SK-N-SH (cell line): ENCODE measurements at regions not wholly inside any gene's neighbourhood (a gene's known extent, or its start where the extent isn't known, plus 50 kb on each side); places are given as distances from the start of the nearest gene placed in this dataset.
"Not testable (repeated sequence)": the region's sequence is repeated elsewhere in the genome, so short reads cannot be mapped to it uniquely, and the experiment has no call there.

Source experiments
- CTCF ChIA-PET: fragments of 300-600, 350-600 bp; formaldehyde crosslinking; extraction: SDS; loops from one replicate; lab custom pipeline; 2021; lab: Yijun Ruan, JAX
- POLR2A ChIA-PET: fragments of 350-600 bp; sonication (Branson Sonifier 250); formaldehyde crosslinking; extraction: SDS; loops from one replicate; lab custom pipeline; 2020; ENCODE audit warnings: antibody characterized with exemption, inconsistent platforms; lab: Yijun Ruan, JAX
- DNase-seq: peaks from one replicate; pipeline ENCODE4 v3.0.0; 2012
- H2AFZ ChIP-seq: fragments of 200-600 bp; sonication (generic); 2 replicates; pipeline ENCODE4 v1.8.1; 2016; ENCODE audit warnings: antibody characterized with exemption, mild to moderate bottlenecking, low read depth
- H3F3A ChIP-seq: fragments of 200-600 bp; sonication (generic); replicated peaks from 2 replicates; pipeline ENCODE3; 2016; ENCODE audit warnings: antibody characterized with exemption, mild to moderate bottlenecking; ENCODE audit not compliant: insufficient read depth
- H3K27ac ChIP-seq, 2 experiments: fragments of 200-500 bp in 1 of 2; fragments of 200-600 bp in 1 of 2; sonication (Bioruptor generic) in 1 of 2; sonication (generic), shearing (Covaris generic) in 1 of 2; 2 replicates each; pipeline versions ENCODE4 v1.5.1 to v1.6.1; 2014 to 2016; ENCODE audit warnings: low read depth in 2 of 2, inconsistent platforms in 1 of 2, low read length in 1 of 2, mild to moderate bottlenecking in 1 of 2, mixed read lengths in 1 of 2
- H3K27me3 ChIP-seq: fragments of 200-600 bp; sonication (generic), shearing (Covaris generic); 2 replicates; pipeline ENCODE4 v1.6.1; 2016; ENCODE audit warnings: mixed run types; ENCODE audit not compliant: insufficient read depth
- H3K36me3 ChIP-seq, 2 experiments: fragments of 200-500 bp in 1 of 2; fragments of 200-600 bp in 1 of 2; sonication (Bioruptor generic) in 1 of 2; sonication (generic) in 1 of 2; replicated peaks in 1 of 2; 2 replicates each; pipeline versions ENCODE3 to v1.5.1; 2014 to 2016; ENCODE audit warnings: low read length in 1 of 2, mild to moderate bottlenecking in 1 of 2; ENCODE audit not compliant: insufficient read depth in 2 of 2, control insufficient read depth in 1 of 2
- H3K4me1 ChIP-seq, 2 experiments: fragments of 200-500 bp in 1 of 2; fragments of 200-600 bp in 1 of 2; sonication (Bioruptor generic) in 1 of 2; sonication (generic), shearing (Covaris generic) in 1 of 2; 2 replicates each; pipeline versions ENCODE4 v1.5.1 to v1.6.1; 2014 to 2016; ENCODE audit warnings: low read depth in 1 of 2, low read length in 1 of 2, mixed run types in 1 of 2; ENCODE audit not compliant: insufficient read depth in 2 of 2, control insufficient read depth in 1 of 2
- H3K4me2 ChIP-seq: fragments of 200-600 bp; sonication (generic), shearing (Covaris generic); 2 replicates; pipeline ENCODE4 v1.6.1; 2017; ENCODE audit warnings: mixed run types
- H3K4me3 ChIP-seq, 2 experiments: fragments of 200-500 bp in 1 of 2; fragments of 200-600 bp in 1 of 2; sonication (Bioruptor generic) in 1 of 2; sonication (generic), shearing (Covaris generic) in 1 of 2; 2 replicates each; pipeline versions ENCODE4 v1.5.1 to v1.8.1; 2014 to 2016; ENCODE audit warnings: low read depth in 2 of 2, inconsistent platforms in 1 of 2, low read length in 1 of 2, mild to moderate bottlenecking in 1 of 2, mixed read lengths in 1 of 2, moderate library complexity in 1 of 2
- H3K79me2 ChIP-seq: fragments of 200-600 bp; sonication (generic); 2 replicates; pipeline ENCODE4 v1.8.1; 2017; ENCODE audit warnings: mild to moderate bottlenecking; ENCODE audit not compliant: insufficient read depth
- H3K9ac ChIP-seq: fragments of 200-600 bp; sonication (generic); 2 replicates; pipeline ENCODE4 v1.6.1; 2017; ENCODE audit warnings: mixed run types
- H3K9me2 ChIP-seq: fragments of 200-600 bp; sonication (generic); 2 replicates; pipeline ENCODE4 v1.6.1; 2017; ENCODE audit warnings: mixed run types
- H3K9me3 ChIP-seq: fragments of 200-600 bp; sonication (generic); 2 replicates; pipeline ENCODE4 v1.6.1; 2017; ENCODE audit warnings: mixed run types, mild to moderate bottlenecking, moderate library complexity
- H4K20me1 ChIP-seq: fragments of 200-600 bp; sonication (generic); 2 replicates; pipeline ENCODE4 v1.6.1; 2017; ENCODE audit warnings: mild to moderate bottlenecking, mixed run types; ENCODE audit not compliant: insufficient read depth
- CHD2 ChIP-seq: fragments of 150-350 bp; IDR thresholded peaks from 2 replicates; pipeline ENCODE4 v1.6.1; 2018; ENCODE audit warnings: low read length; ENCODE audit not compliant: partially characterized antibody
- ELF1 ChIP-seq: IDR thresholded peaks from 2 replicates; pipeline ENCODE4 v1.4.0; 2012
- EZH2phosphoT487 ChIP-seq: fragments of 200-600 bp; sonication (generic); IDR thresholded peaks from 2 replicates; pipeline ENCODE4 v1.6.1; 2017; ENCODE audit warnings: low read depth, mixed run types, mild to moderate bottlenecking, antibody characterized with exemption, moderate library complexity, borderline replicate concordance
- FOSL2 ChIP-seq: IDR thresholded peaks from 2 replicates; pipeline ENCODE4 v1.4.0; 2012; ENCODE audit warnings: low read depth, mild to moderate bottlenecking, moderate library complexity, borderline replicate concordance
- FOXJ3 ChIP-seq: sonication (generic); formaldehyde crosslinking; IDR thresholded peaks from 2 replicates; pipeline ENCODE4 v1.5.1; 2020; ENCODE audit warnings: mild to moderate bottlenecking, missing genetic modification reagents
- GABPA ChIP-seq: IDR thresholded peaks from 2 replicates; pipeline ENCODE4 v1.4.0; 2012; ENCODE audit warnings: low read depth, mild to moderate bottlenecking
- JUND ChIP-seq: IDR thresholded peaks from 2 replicates; pipeline ENCODE4 v1.4.0; 2012
- MXI1 ChIP-seq: IDR thresholded peaks from 2 replicates; pipeline ENCODE4 v1.6.1; 2012; ENCODE audit warnings: mild to moderate bottlenecking, low read depth, low read length, improper control_type of control experiment
- POLR2AphosphoS5 ChIP-seq: IDR thresholded peaks from 2 replicates; pipeline ENCODE4 v1.6.1; 2012; ENCODE audit warnings: low read depth, low read length
- RAD21 ChIP-seq: IDR thresholded peaks from 2 replicates; pipeline ENCODE4 v1.6.1; 2012; ENCODE audit warnings: mild to moderate bottlenecking, low read length
- RCOR1 ChIP-seq: fragments of 150-350 bp; IDR thresholded peaks from 2 replicates; pipeline ENCODE4 v1.6.1; 2017; ENCODE audit warnings: antibody characterized with exemption, low read length
- RXRA ChIP-seq: IDR thresholded peaks from 2 replicates; pipeline ENCODE4 v1.4.0; 2012; ENCODE audit warnings: low read depth, mild to moderate bottlenecking, borderline replicate concordance
- SIN3A ChIP-seq: IDR thresholded peaks from 2 replicates; pipeline ENCODE4 v1.6.1; 2012; ENCODE audit warnings: low read depth, mild to moderate bottlenecking, low read length, moderate library complexity, borderline replicate concordance
- SMC3 ChIP-seq: IDR thresholded peaks from 2 replicates; pipeline ENCODE4 v1.6.1; 2012; ENCODE audit warnings: low read depth, low read length, improper control_type of control experiment
- TAF1 ChIP-seq: IDR thresholded peaks from 2 replicates; pipeline ENCODE4 v1.6.1; 2012; ENCODE audit warnings: low read depth, mild to moderate bottlenecking, low read length, moderate library complexity, borderline replicate concordance
- TEAD4 ChIP-seq: IDR thresholded peaks from 2 replicates; pipeline ENCODE4 v1.4.0; 2012; ENCODE audit warnings: mild to moderate bottlenecking, borderline replicate concordance; ENCODE audit not compliant: insufficient read depth
- YY1 ChIP-seq: IDR thresholded peaks from 2 replicates; pipeline ENCODE4 v1.4.0; 2012; ENCODE audit warnings: low read depth, mild to moderate bottlenecking
- WGBS: methylation state at CpG from one replicate; pipeline ENCODE4 v1.1.6; 2017; ENCODE audit warnings: low lambda C conversion rate; 5-methylcytosine and 5-hydroxymethylcytosine counted together
- TF ChIP-seq, protein P1 (sequence below): IDR thresholded peaks from 2 replicates; pipeline ENCODE4 v1.4.0; 2012; ENCODE audit warnings: low read depth, borderline replicate concordance

DNA sequence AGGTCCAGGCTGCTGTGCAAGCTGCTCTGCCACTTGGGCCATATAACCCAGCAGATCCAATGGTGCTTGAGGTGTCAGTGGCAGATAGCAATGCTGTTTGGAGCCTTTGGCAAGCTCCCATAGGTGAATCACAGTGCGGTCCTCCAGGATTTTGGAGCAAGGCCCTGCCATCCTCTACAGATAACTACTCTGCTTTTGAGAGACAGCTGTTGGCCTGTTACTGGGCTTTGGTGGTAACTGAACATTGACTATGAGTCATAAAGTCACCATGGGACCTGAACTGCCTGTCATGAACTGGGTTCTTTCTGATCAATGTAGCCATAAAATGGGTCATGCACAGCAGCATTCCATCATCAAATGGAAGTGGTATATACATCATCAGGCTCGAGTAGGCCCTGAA is 92.0 kb upstream of the IGLL5 start:
- H3K4me2 ChIP-seq, H3K9ac ChIP-seq, H2AFZ ChIP-seq, DNase-seq, H3K36me3 ChIP-seq, H3K4me3 ChIP-seq, H4K20me1 ChIP-seq, POLR2A ChIA-PET, H3K27me3 ChIP-seq, H3K9me2 ChIP-seq, H3F3A ChIP-seq, H3K4me1 ChIP-seq, H3K79me2 ChIP-seq, H3K27ac ChIP-seq, H3K9me3 ChIP-seq: not testable (repeated sequence)
- WGBS, result 50% methylated on average over 1 of the region's 2 CpGs
- CTCF ChIA-PET, result interaction anchor here (1.8 kb wide), 1 partner anchor 14 kb away, joined by 5 read pairs; no protein-coding TSS in a partner anchor

DNA sequence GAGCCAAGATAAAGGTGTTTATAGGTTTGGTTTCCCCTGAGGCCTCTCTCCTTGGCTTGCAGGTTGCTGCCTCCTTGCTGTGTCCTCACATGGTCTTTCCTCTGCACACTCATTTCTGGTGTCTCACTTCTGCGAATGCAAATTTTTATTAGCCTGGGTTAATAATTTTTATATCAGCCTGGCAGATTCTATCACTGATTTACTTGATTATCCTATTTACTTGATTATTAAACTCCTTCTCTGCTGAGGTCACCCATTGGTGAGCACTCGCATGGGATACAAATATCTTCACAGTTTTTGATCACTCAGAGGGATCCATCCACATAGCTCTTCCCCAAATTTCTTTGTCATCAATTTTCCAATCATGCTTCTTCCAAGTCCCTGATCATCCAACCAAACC is 90.9 kb upstream of the IGLL5 start:
- H3K36me3 ChIP-seq, result no peaks in the 10 kb centered on the region
- no peaks in the 10 kb centered on the region for H3K4me1 ChIP-seq
- no peaks in the 10 kb centered on the region for H4K20me1 ChIP-seq
- H3K4me2 ChIP-seq, result no peak overlapping the region
- TF ChIP-seq RAD21 (no peak), MXI1 (no peak), SMC3 (no peak), YY1 (no peak), TAF1 (no peak), CHD2 (no peak), RXRA (no peak), RCOR1 (no peak), TEAD4 (no peak), POLR2AphosphoS5 (no peak), FOXJ3 (CRISPR knock-in tag) (no peak), FOSL2 (no peak), EZH2phosphoT487 (no peak), ELF1 (no peak), GABPA (no peak), JUND (no peak), SIN3A (no peak)
- TF ChIP-seq, protein P1, sequence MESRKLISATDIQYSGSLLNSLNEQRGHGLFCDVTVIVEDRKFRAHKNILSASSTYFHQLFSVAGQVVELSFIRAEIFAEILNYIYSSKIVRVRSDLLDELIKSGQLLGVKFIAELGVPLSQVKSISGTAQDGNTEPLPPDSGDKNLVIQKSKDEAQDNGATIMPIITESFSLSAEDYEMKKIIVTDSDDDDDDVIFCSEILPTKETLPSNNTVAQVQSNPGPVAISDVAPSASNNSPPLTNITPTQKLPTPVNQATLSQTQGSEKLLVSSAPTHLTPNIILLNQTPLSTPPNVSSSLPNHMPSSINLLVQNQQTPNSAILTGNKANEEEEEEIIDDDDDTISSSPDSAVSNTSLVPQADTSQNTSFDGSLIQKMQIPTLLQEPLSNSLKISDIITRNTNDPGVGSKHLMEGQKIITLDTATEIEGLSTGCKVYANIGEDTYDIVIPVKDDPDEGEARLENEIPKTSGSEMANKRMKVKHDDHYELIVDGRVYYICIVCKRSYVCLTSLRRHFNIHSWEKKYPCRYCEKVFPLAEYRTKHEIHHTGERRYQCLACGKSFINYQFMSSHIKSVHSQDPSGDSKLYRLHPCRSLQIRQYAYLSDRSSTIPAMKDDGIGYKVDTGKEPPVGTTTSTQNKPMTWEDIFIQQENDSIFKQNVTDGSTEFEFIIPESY, result no peak
- no peak for DNase-seq
- no peak overlapping the region for H2AFZ ChIP-seq
- H3K9me3 ChIP-seq, result no peaks in the 10 kb centered on the region
- no peaks in the 10 kb centered on the region for H3K9me2 ChIP-seq
- 27% methylated on average over 2 of the region's 2 CpGs for WGBS
- H3K27ac ChIP-seq, result no peak overlapping the region
- no peak overlapping the region for H3K4me3 ChIP-seq
- H3K27me3 ChIP-seq, result no peaks in the 10 kb centered on the region
- no peaks in the 10 kb centered on the region for H3K79me2 ChIP-seq
- CTCF ChIA-PET, result no interaction called here
- POLR2A ChIA-PET, result no interaction called here
- no peaks in the 10 kb centered on the region for H3F3A ChIP-seq
- H3K9ac ChIP-seq, result no peak overlapping the region
